ENCODE measurements at regions not wholly inside any gene's neighbourhood (a gene's known extent, or its start where the extent isn't known, plus 50 kb on each side); places are given as distances from the start of the nearest gene placed in this dataset.
A peak's percentile ranks its signal among the peaks of the same experiment; 100 is the strongest.

DNA sequence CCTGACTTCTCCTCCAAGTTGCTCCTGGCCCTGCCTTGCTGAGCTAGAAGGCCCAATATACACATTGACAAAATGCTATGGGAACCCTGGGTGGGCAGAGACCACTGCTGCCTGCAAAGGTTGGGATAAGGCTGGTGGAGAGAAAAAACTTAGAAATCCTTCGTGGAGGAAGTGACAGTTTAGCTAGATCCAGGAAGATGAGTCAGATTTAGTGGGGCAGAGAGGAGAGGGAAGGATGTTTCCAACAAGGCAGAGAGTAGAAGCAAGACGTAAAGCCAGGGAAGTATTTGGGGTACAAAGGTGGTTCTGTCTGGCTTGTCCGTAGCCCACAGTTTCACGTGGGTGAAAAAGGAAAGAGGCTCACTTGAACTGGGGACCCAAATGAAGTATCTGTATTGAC, 69.0 kb upstream of the CLMN start:
- intact Hi-C loops (cut with DNase I; ENCODE audit: low total_unique reads) (no loop called here), in situ Hi-C loops (cut with MboI; ENCODE audit: low sequenced_read_pairs in 4 of 4) (no loop called here)
- ATAC-seq (no peak), DNase-seq (no peak)
- H3K4me1 ChIP-seq, result peaks cover 4 to 6% of the 10 kb centered on the region in 2 donors
- H3K4me3 ChIP-seq, result no peak overlapping the region
- TF ChIP-seq CTCF (IDR thresholded peaks at IDR 0.05 in 4 of 5, conservative IDR thresholded peaks at IDR 0.05 in 1 of 5) (no peak), POLR2A (IDR thresholded peaks at IDR 0.05) (no peak)
- no peaks in the 10 kb centered on the region for H3K9me3 ChIP-seq
- no peaks in the 10 kb centered on the region for H3K27me3 ChIP-seq
- H3K27ac ChIP-seq, result peak overlapping the region; percentile 42 to 75 (median 74)
- H3K36me3 ChIP-seq, result no peaks in the 10 kb centered on the region

DNA sequence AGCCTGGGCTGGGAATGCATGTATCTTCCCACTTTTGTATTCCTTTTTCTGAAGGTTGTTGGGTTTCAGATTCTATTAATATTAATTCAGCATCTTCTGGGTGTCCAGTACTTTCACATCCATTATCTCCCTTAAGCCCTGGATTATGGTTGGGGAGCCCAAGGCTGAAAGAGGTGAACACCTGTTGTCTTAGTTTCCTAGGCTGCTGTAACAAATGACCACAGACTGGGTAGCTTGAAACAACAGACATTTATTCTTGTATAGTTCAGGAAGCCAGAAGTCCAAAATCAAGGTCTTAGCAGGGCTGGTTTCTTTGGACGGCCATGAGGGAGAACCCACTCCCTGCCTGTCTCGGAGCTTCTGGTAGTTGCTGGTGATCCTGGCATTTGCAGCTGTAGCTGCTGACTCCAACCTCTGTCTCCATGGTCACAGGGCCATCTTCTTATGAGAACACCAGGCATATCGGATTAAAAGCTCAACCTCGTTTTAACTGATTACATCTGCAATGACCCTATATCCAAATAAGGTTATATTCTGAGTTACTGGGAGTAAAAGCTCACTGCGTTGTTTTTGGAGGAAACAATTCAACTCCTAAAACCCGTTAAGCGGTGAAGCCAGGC, 68.2 kb upstream of the CLMN start:
- no peak for ATAC-seq
- in situ Hi-C loops (cut with MboI; ENCODE audit: low sequenced_read_pairs in 4 of 4), result no loop called here
- peaks cover 4 to 6% of the 10 kb centered on the region in 2 donors for H3K4me1 ChIP-seq
- H3K27me3 ChIP-seq, result no peaks in the 10 kb centered on the region
- DNase-seq, result no peak
- H3K9me3 ChIP-seq, result no peaks in the 10 kb centered on the region
- peak overlapping the region in 2 of 4 donors; percentile 75 for H3K27ac ChIP-seq
- no peaks in the 10 kb centered on the region for H3K36me3 ChIP-seq
- H3K4me3 ChIP-seq, result no peak overlapping the region
- TF ChIP-seq POLR2A (IDR thresholded peaks at IDR 0.05) (no peak), CTCF (IDR thresholded peaks at IDR 0.05 in 4 of 5, conservative IDR thresholded peaks at IDR 0.05 in 1 of 5) (no peak)
- intact Hi-C loops (cut with DNase I; ENCODE audit: low total_unique reads), result no loop called here

GRCh38 chr14:95386536-95387095, 66.9 kb upstream of the CLMN start:
- TF ChIP-seq POLR2A (IDR thresholded peaks at IDR 0.05) (no peak), CTCF (IDR thresholded peaks at IDR 0.05 in 4 of 5, conservative IDR thresholded peaks at IDR 0.05 in 1 of 5) (no peak)
- intact Hi-C loops (cut with DNase I; ENCODE audit: low total_unique reads) (no loop called here), in situ Hi-C loops (cut with MboI; ENCODE audit: low sequenced_read_pairs in 4 of 4) (no loop called here)
- DNase-seq (no peak), ATAC-seq (no peak)
- H3K9me3 ChIP-seq, result no peaks in the 10 kb centered on the region
- H3K27ac ChIP-seq, result no peak overlapping the region
- no peaks in the 10 kb centered on the region for H3K36me3 ChIP-seq
- peaks cover 4 to 6% of the 10 kb centered on the region in 2 donors for H3K4me1 ChIP-seq
- H3K4me3 ChIP-seq, result no peak overlapping the region
- H3K27me3 ChIP-seq, result no peaks in the 10 kb centered on the region

- intact Hi-C loops (cut with DNase I; ENCODE audit: low total_unique reads) (no loop called here), in situ Hi-C loops (cut with MboI; ENCODE audit: low sequenced_read_pairs in 4 of 4) (no loop called here)
- no peak for TF ChIP-seq CTCF (IDR thresholded peaks at IDR 0.05 in 4 of 5, conservative IDR thresholded peaks at IDR 0.05 in 1 of 5)
- no peak for TF ChIP-seq POLR2A (IDR thresholded peaks at IDR 0.05)
- ATAC-seq (no peak), DNase-seq (no peak)
- Histone ChIP-seq H3K36me3 (no peaks in the 10 kb centered on the region), H3K27ac (no peak overlapping the region), H3K4me1 (peaks cover 4 to 6% of the 10 kb centered on the region in 2 donors), H3K27me3 (no peaks in the 10 kb centered on the region), H3K9me3 (no peaks in the 10 kb centered on the region), H3K4me3 (no peak overlapping the region)
Measured at GRCh38 chr14:95385701-95386100, 66.0 kb upstream of the CLMN start.
